22Rv1 (cell line): ENCODE measurements at regions not wholly inside any gene's neighbourhood (a gene's known extent, or its start where the extent isn't known, plus 50 kb on each side); places are given as distances from the start of the nearest gene placed in this dataset.

Source experiments
- ZFX ChIP-seq: fragments of 450-650 bp; IDR thresholded peaks from 2 replicates; pipeline ENCODE4 v1.6.1; 2017; ENCODE audit warnings: antibody characterized with exemption, borderline replicate concordance
- TF ChIP-seq, protein P1 (sequence below): fragments of 450-650 bp; IDR thresholded peaks from 2 replicates; pipeline ENCODE4 v1.5.1; 2017; ENCODE audit warnings: mild to moderate bottlenecking

- TF ChIP-seq, protein P1, sequence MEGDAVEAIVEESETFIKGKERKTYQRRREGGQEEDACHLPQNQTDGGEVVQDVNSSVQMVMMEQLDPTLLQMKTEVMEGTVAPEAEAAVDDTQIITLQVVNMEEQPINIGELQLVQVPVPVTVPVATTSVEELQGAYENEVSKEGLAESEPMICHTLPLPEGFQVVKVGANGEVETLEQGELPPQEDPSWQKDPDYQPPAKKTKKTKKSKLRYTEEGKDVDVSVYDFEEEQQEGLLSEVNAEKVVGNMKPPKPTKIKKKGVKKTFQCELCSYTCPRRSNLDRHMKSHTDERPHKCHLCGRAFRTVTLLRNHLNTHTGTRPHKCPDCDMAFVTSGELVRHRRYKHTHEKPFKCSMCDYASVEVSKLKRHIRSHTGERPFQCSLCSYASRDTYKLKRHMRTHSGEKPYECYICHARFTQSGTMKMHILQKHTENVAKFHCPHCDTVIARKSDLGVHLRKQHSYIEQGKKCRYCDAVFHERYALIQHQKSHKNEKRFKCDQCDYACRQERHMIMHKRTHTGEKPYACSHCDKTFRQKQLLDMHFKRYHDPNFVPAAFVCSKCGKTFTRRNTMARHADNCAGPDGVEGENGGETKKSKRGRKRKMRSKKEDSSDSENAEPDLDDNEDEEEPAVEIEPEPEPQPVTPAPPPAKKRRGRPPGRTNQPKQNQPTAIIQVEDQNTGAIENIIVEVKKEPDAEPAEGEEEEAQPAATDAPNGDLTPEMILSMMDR: no peak
- no peak for TF ChIP-seq ZFX
Measured at GRCh38 chrX:38916801-38917200, 115.5 kb downstream of the MID1IP1 start.
